Right lobe of liver (tissue), 6 donors: ENCODE measurements at regions not wholly inside any gene's neighbourhood (a gene's known extent, or its start where the extent isn't known, plus 50 kb on each side); places are given as distances from the start of the nearest gene placed in this dataset.
A peak's percentile ranks its signal among the peaks of the same experiment; 100 is the strongest.

Experiments used
- ATAC-seq, 4 donors: fragments of 200-7000 bp; cut with Tn5 transposase; one replicate each; pipeline ENCODE4 v1.9.1; 2020; ENCODE audit warnings: mild to moderate bottlenecking in 4 of 4, moderate library complexity in 4 of 4
- DNase-seq, 3 donors: peaks; one replicate each; pipeline ENCODE4 v3.0.0-alpha.2; 2020
- H3K27ac ChIP-seq, 3 donors: fragments of 200-600 bp; one replicate each; pipeline ENCODE4 v1.8.0; 2022
- H3K27me3 ChIP-seq, 2 donors: fragments of 200-600 bp; one replicate each; pipeline ENCODE4 v1.8.0; 2022
- H3K36me3 ChIP-seq, 4 donors: fragments of 200-600 bp; sonication (generic) in 1 of 4; one replicate each; pipeline versions ENCODE4 v1.5.1 to v1.8.0; 2017 to 2022; ENCODE audit warnings: control low read depth in 1 of 4
- H3K4me1 ChIP-seq, 4 donors: fragments of 200-600 bp; sonication (generic) in 1 of 4; one replicate each; pipeline versions ENCODE4 v1.5.1 to v1.8.0; 2017 to 2022; ENCODE audit warnings: control low read depth in 1 of 4
- H3K4me3 ChIP-seq, 3 donors: fragments of 200-600 bp; one replicate each; pipeline ENCODE4 v1.8.0; 2022
- H3K9me3 ChIP-seq, 4 donors: fragments of 200-600 bp; sonication (generic) in 1 of 4; one replicate each; pipeline versions ENCODE4 v1.5.1 to v1.8.0; 2017 to 2022; ENCODE audit warnings: control low read depth in 1 of 4
- POLR2A ChIP-seq: fragments of 450-650 bp; IDR thresholded peaks from one replicate; pipeline ENCODE4 v1.6.1; 2017; ENCODE audit warnings: antibody characterized with exemption, mild to moderate bottlenecking
- WGBS: methylation state at CpG from one replicate; pipeline ENCODE4 v1.1.6; 2018; ENCODE audit warnings: low coverage, low lambda C conversion rate; ENCODE audit not compliant: insufficient coverage; ENCODE audit errors: missing lambda C conversion rate; 5-methylcytosine and 5-hydroxymethylcytosine counted together
- intact Hi-C, 2 donors: fragments of 100-400 bp; cut with DNase I; formaldehyde crosslinking; loops; one replicate each; pipeline versions ENCODE4 v1.11.2 to v1.14.1; 2022
- TF ChIP-seq, protein P1 (sequence below), 4 donors: fragments of 200-600 bp in 3 of 4; fragments of 450-650 bp in 1 of 4; IDR thresholded peaks; one replicate each; pipeline versions ENCODE4 v1.5.1 to v1.8.0; 2016 to 2022; ENCODE audit warnings: antibody characterized with exemption in 4 of 4, mild to moderate bottlenecking in 2 of 4
- donor health status: DM: no; HTN: yes; CAD: no.
- donor health status: DM: no; HTN: no; CAD: no.
- donor health status: DM: no; HTN: no; CAD: no.
- donor health status: DM: no; HTN: yes; CAD: no.
- donor health status: DM: no; HTN: yes; CAD: no.

DNA sequence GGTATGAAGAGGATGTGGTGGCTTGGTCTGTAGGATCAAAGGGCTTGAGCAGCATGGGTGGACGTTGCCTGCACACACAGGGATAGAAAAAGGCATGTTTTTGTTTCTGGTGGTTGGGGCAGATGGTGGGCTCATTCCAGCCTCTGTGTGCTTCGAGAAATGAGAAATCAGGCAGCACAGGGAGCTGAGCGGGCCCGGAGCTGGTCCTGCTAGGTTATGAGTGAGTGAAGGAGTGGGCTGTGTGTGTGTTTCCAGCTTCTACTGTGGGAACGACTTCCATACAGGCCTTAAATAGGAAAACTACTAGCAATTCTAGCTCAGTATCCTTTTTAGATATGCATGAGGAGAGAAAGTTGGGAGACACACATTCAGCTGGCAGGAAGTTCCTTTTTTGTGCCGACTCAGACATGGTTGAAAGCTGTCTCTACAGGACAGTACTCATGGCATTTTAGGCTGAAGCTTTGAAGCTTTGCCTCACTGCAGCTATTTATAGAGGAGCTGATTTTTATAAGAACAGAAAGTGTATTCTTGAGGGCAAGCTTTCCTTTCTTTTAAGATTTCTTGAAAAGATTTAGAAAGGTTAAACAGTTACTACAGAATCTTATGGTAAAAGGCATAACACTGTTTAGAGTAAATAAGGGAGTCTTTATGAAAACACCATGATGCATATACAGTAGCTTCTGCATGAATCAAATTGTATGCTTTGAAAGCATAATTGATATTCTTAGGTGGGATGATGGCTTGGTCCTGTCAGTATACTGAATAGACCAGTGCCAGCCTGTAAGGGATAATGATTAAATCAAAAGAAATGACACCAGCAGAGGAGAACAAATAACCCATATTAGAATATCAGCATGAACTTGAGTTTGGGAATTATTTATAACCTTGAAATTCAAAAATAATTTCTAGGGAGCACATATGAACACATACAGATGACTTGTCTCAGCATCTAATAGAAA lies 104.0 kb upstream of the MAN1A1 start:
- 69% methylated on average over 2 of the region's 6 CpGs for WGBS
- Histone ChIP-seq H3K9me3 (no peaks in the 10 kb centered on the region), H3K36me3 (no peaks in the 10 kb centered on the region), H3K27ac (no peak overlapping the region), H3K4me3 (no peak overlapping the region), H3K27me3 (no peaks in the 10 kb centered on the region), H3K4me1 (no peaks in the 10 kb centered on the region)
- ATAC-seq (no peak), DNase-seq (no peak)
- TF ChIP-seq, protein P1, sequence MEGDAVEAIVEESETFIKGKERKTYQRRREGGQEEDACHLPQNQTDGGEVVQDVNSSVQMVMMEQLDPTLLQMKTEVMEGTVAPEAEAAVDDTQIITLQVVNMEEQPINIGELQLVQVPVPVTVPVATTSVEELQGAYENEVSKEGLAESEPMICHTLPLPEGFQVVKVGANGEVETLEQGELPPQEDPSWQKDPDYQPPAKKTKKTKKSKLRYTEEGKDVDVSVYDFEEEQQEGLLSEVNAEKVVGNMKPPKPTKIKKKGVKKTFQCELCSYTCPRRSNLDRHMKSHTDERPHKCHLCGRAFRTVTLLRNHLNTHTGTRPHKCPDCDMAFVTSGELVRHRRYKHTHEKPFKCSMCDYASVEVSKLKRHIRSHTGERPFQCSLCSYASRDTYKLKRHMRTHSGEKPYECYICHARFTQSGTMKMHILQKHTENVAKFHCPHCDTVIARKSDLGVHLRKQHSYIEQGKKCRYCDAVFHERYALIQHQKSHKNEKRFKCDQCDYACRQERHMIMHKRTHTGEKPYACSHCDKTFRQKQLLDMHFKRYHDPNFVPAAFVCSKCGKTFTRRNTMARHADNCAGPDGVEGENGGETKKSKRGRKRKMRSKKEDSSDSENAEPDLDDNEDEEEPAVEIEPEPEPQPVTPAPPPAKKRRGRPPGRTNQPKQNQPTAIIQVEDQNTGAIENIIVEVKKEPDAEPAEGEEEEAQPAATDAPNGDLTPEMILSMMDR (IDR thresholded peaks at IDR 0.05), result no peak
- no peak for TF ChIP-seq POLR2A
- intact Hi-C loops, result no loop called here

DNA sequence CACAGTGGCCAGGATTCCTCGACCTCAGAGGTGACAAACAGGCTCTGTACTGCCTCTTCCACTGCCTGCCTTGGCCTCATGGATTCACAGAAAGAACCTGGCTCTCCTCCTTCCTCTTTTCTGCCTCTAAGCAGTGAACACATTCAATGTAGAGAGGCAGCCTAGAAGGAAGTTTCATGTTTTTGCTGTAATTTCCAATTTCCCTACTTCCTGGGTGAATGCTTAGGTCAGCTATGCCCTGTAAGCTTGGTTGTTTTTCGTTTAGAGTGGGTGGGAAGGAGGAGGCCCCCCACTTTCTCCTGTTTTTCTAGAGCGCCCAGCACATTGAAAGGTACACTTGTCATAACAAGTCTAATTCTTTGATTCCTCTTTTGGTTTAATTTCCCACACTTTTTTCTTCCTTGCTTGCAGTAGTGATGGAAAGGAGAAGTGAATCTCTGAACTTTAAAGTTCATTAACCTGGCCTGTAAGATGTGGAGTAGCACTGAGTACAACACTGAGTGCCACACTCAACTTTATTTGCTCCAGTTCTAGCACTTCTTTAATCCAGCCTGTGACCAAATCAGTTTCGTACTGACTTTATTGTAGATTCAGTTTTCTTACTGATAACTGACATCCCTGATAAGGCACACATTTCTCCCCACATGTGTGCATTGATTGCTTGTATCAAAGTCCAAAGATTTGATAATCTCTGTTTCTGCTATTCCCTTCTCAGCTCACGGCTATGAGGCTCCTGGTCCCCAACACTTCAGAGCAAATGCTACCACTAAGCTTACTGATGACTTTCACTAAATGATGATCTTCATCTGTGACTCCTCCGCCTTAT lies 100.0 kb upstream of the MAN1A1 start:
- WGBS, result 55% methylated on average over 6 of the region's 6 CpGs
- peak; percentile 28 to 67 (median 53) for ATAC-seq
- no peak overlapping the region for H3K4me3 ChIP-seq
- no peaks in the 10 kb centered on the region for H3K9me3 ChIP-seq
- H3K27me3 ChIP-seq, result no peaks in the 10 kb centered on the region
- TF ChIP-seq POLR2A, result no peak
- TF ChIP-seq, protein P1 (IDR thresholded peaks at IDR 0.05), result no peak
- no peak overlapping the region for H3K27ac ChIP-seq
- H3K36me3 ChIP-seq, result no peaks in the 10 kb centered on the region
- H3K4me1 ChIP-seq, result no peaks in the 10 kb centered on the region
- no peak for DNase-seq
- intact Hi-C loops, result no loop called here

DNA sequence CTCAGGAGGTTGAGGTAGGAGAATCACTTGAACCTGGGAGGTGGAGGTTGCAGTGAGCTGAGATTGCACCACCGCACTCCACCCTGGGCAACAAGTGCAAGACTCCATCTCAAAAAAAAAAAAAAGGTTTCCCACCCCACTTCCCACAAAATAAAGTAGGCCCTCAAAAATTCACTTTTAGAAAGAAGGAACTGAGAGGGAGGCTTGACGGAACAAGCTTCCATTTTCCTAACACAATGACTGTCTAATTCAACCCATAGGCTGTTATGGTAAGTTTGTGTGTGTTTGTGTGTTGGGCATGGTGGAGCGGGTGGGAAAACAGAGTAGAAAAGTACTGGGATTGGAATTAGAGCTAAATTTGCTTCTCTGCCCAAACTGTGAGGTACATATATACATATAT lies 98.4 kb upstream of the MAN1A1 start:
- no peaks in the 10 kb centered on the region for H3K27me3 ChIP-seq
- no peak for TF ChIP-seq POLR2A
- TF ChIP-seq, protein P1 (IDR thresholded peaks at IDR 0.05), result no peak
- ATAC-seq, result peak in 1 of 4 donors; percentile 15

DNA sequence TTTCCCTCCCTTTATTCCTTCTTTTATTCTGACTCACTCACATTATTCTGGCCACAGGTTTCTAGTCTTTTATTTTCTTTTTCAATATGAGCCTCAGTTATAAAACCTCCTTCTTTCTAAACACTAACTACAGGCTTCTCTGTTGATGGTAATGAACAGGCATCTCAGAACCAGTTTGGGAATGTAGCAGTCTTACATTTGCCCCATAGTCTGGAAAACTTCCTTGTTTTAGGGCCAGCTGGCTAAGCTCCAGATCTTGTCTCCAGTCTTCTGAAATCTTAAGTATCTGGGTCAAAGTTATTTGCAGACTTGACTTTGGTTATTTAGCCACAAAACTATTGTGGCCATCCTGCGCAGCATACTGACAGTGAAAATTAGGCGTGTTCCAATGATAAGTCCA lies 97.0 kb upstream of the MAN1A1 start:
- H3K9me3 ChIP-seq, result no peaks in the 10 kb centered on the region
- no peak for TF ChIP-seq POLR2A
- TF ChIP-seq, protein P1 (IDR thresholded peaks at IDR 0.05), result no peak
- H3K4me3 ChIP-seq, result no peak overlapping the region
- 83% methylated on average over 2 of the region's 2 CpGs for WGBS
- H3K4me1 ChIP-seq, result no peaks in the 10 kb centered on the region
- peak in 3 of 4 donors; percentile 15 to 27 (median 18) for ATAC-seq
- H3K27me3 ChIP-seq, result no peaks in the 10 kb centered on the region
- no peak overlapping the region for H3K27ac ChIP-seq
- intact Hi-C loops, result no loop called here
- DNase-seq, result no peak
- no peaks in the 10 kb centered on the region for H3K36me3 ChIP-seq

More for the DNA sequence above, 98.4 kb upstream of the MAN1A1 start:
- no peak overlapping the region for H3K27ac ChIP-seq
- H3K9me3 ChIP-seq, result no peaks in the 10 kb centered on the region
- intact Hi-C loops, result no loop called here
- H3K4me3 ChIP-seq, result no peak overlapping the region
- no peak for DNase-seq
- no peaks in the 10 kb centered on the region for H3K36me3 ChIP-seq
- WGBS, result 95% methylated on average over 3 of the region's 3 CpGs
- H3K4me1 ChIP-seq, result no peaks in the 10 kb centered on the region
